ENCODE measurements at regions not wholly inside any gene's neighbourhood (a gene's known extent, or its start where the extent isn't known, plus 50 kb on each side); places are given as distances from the start of the nearest gene placed in this dataset.

GRCh38 chr18:60870261-60871153 is 462.7 kb upstream of the CDH20 start:
- Histone ChIP-seq H3K27me3 (ENCODE audit: control insufficient read depth, insufficient read depth, low read length) (no peaks in the 10 kb centered on the region), H3K4me1 (ENCODE audit: control insufficient read depth, insufficient read depth, low read length) (no peaks in the 10 kb centered on the region), H3K36me3 (ENCODE audit: control insufficient read depth, insufficient read depth, low read length) (no peaks in the 10 kb centered on the region), H3K4me3 (ENCODE audit: low read depth in 2 of 2, low read length in 2 of 2) (no peak overlapping the region), H3K9me3 (ENCODE audit: control insufficient read depth, insufficient read depth, low read depth, low read length) (no peaks in the 10 kb centered on the region), H3K27ac (ENCODE audit: low read length) (no peak overlapping the region)
- no TSS peak for BruUV-seq (replicated peaks)
- no peak for TF ChIP-seq CTCF (IDR thresholded peaks at IDR 0.05)
- TF ChIP-seq REST (IDR thresholded peaks at IDR 0.05; ENCODE audit: insufficient read depth in 1 of 2, low read depth in 2 of 2, low read length in 1 of 2), result no peak
- no peak for TF ChIP-seq POLR2AphosphoS5 (IDR thresholded peaks at IDR 0.05; ENCODE audit: low read depth, low read length)
- TF ChIP-seq TCF7L2 (IDR thresholded peaks at IDR 0.05; ENCODE audit: low read depth, low read length), result no peak
- no peak for TF ChIP-seq SIN3A (IDR thresholded peaks at IDR 0.05; ENCODE audit: borderline replicate concordance, insufficient read depth, low read depth, low read length)
- ATAC-seq (no peak), DNase-seq (ENCODE audit: low read depth, low spot score) (no peak)
- in situ Hi-C loops (cut with HindIII; ENCODE audit: low pct_unique_long_range_greater_than_20kb, low sequenced_read_pairs) (no loop called here), intact Hi-C loops (cut with micrococcal nuclease; ENCODE audit: unreplicated experiment) (no loop called here)
- ChIA-PET CTCF (no interaction called here), POLR2A (no interaction called here)

- POLR2A ChIA-PET, result no interaction called here
- ATAC-seq, result no peak
- no peak for TF ChIP-seq SIN3A (IDR thresholded peaks at IDR 0.05; ENCODE audit: borderline replicate concordance, insufficient read depth, low read depth, low read length)
- no peak for TF ChIP-seq TCF7L2 (IDR thresholded peaks at IDR 0.05; ENCODE audit: low read depth, low read length)
- TF ChIP-seq CTCF (IDR thresholded peaks at IDR 0.05), result no peak
- TF ChIP-seq POLR2AphosphoS5 (IDR thresholded peaks at IDR 0.05; ENCODE audit: low read depth, low read length), result no peak
- TF ChIP-seq REST (IDR thresholded peaks at IDR 0.05; ENCODE audit: insufficient read depth in 1 of 2, low read depth in 2 of 2, low read length in 1 of 2), result no peak
- no peak overlapping the region for H3K27ac ChIP-seq (ENCODE audit: low read length)
- H3K36me3 ChIP-seq (ENCODE audit: control insufficient read depth, insufficient read depth, low read length), result no peaks in the 10 kb centered on the region
- CTCF ChIA-PET, result no interaction called here
- H3K27me3 ChIP-seq (ENCODE audit: control insufficient read depth, insufficient read depth, low read length), result no peaks in the 10 kb centered on the region
- no peaks in the 10 kb centered on the region for H3K9me3 ChIP-seq (ENCODE audit: control insufficient read depth, insufficient read depth, low read depth, low read length)
- no TSS peak for BruUV-seq (replicated peaks)
- no peaks in the 10 kb centered on the region for H3K4me1 ChIP-seq (ENCODE audit: control insufficient read depth, insufficient read depth, low read length)
- in situ Hi-C loops (cut with HindIII; ENCODE audit: low pct_unique_long_range_greater_than_20kb, low sequenced_read_pairs), result no loop called here
- intact Hi-C loops (cut with micrococcal nuclease; ENCODE audit: unreplicated experiment), result no loop called here
- DNase-seq (ENCODE audit: low read depth, low spot score), result no peak
- H3K4me3 ChIP-seq (ENCODE audit: low read depth in 2 of 2, low read length in 2 of 2), result no peak overlapping the region
Measured at GRCh38 chr18:60872434-60872833, 460.8 kb upstream of the CDH20 start.
